ENCODE measurements at regions not wholly inside any gene's neighbourhood (a gene's known extent, or its start where the extent isn't known, plus 50 kb on each side); places are given as distances from the start of the nearest gene placed in this dataset.

GRCh38 chr13:90898811-90899210 lies 448.7 kb upstream of the MIR17HG start:
- TF ChIP-seq POLR2A (IDR thresholded peaks at IDR 0.05; ENCODE audit: low read depth, low read length): no peak
- no peak for TF ChIP-seq POLR2AphosphoS5 (IDR thresholded peaks at IDR 0.05; ENCODE audit: low read depth, low read length)

Data from GM12892 (cell line).